ENCODE measurements at regions not wholly inside any gene's neighbourhood (a gene's known extent, or its start where the extent isn't known, plus 50 kb on each side); places are given as distances from the start of the nearest gene placed in this dataset.

GRCh38 chr7:71077743-71078476, 54.0 kb upstream of the GALNT17 start:
- DNase-seq (ENCODE audit: extremely low read depth, low read depth), result no peak
- TF ChIP-seq CTCF (IDR thresholded peaks at IDR 0.05; ENCODE audit: low read depth, low read length), result no peak
